Neural progenitor cell (in vitro differentiated cells): ENCODE measurements at regions not wholly inside any gene's neighbourhood (a gene's known extent, or its start where the extent isn't known, plus 50 kb on each side); places are given as distances from the start of the nearest gene placed in this dataset.
"Not testable (repeated sequence)": the region's sequence is repeated elsewhere in the genome, so short reads cannot be mapped to it uniquely, and the experiment has no call there.

Experiments used
- DNase-seq: peaks from one replicate; pipeline ENCODE4 v3.0.0-alpha.2; 2016; ENCODE audit warnings: low spot score
- H2AFZ ChIP-seq: fragments of 200-600 bp; sonication (generic); replicated peaks from 2 replicates; pipeline ENCODE4 v1.6.1; 2016; ENCODE audit warnings: antibody characterized with exemption
- H3F3A ChIP-seq: fragments of 200-600 bp; sonication (generic); 2 replicates; pipeline ENCODE4 v1.6.1; 2016; ENCODE audit warnings: antibody characterized with exemption, low read depth
- H3K27ac ChIP-seq: fragments of 200-600 bp; sonication (generic); 2 replicates; pipeline ENCODE4 v1.5.1; 2016; ENCODE audit warnings: mild to moderate bottlenecking
- H3K27me3 ChIP-seq: fragments of 200-600 bp; sonication (generic); 2 replicates; pipeline ENCODE4 v1.6.1; 2016; ENCODE audit warnings: mild to moderate bottlenecking, moderate library complexity
- H3K36me3 ChIP-seq: fragments of 200-600 bp; sonication (generic); 2 replicates; pipeline ENCODE4 v1.5.1; 2016
- H3K4me1 ChIP-seq: fragments of 200-600 bp; sonication (generic); 2 replicates; pipeline ENCODE4 v1.6.1; 2016; ENCODE audit warnings: mixed run types
- H3K4me2 ChIP-seq: fragments of 200-600 bp; sonication (generic); 2 replicates; pipeline ENCODE4 v1.6.1; 2016
- H3K4me3 ChIP-seq: fragments of 200-600 bp; sonication (generic); 2 replicates; pipeline ENCODE4 v1.5.1; 2016
- H3K79me2 ChIP-seq: fragments of 200-600 bp; sonication (generic); 2 replicates; pipeline ENCODE4 v1.6.1; 2016; ENCODE audit warnings: low read depth
- H3K9ac ChIP-seq: fragments of 200-600 bp; sonication (generic); 2 replicates; pipeline ENCODE4 v1.6.1; 2016
- H3K9me3 ChIP-seq: fragments of 200-600 bp; sonication (generic); 2 replicates; pipeline ENCODE4 v1.5.1; 2016; ENCODE audit warnings: low read depth
- H4K20me1 ChIP-seq: fragments of 200-600 bp; sonication (generic); 2 replicates; pipeline ENCODE4 v1.6.1; 2016; ENCODE audit warnings: low read depth
- H3K27ac Mint-ChIP-seq: 3 replicates; pipeline ENCODE4 v1.8.0; 2021; ENCODE audit warnings: mixed read lengths
- H3K27me3 Mint-ChIP-seq: 2 replicates; pipeline ENCODE4 v1.8.0; 2022; ENCODE audit warnings: low read depth, mild to moderate bottlenecking, inconsistent platforms, moderate library complexity, mixed read lengths; ENCODE audit not compliant: insufficient read depth
- H3K36me3 Mint-ChIP-seq: 3 replicates; pipeline ENCODE4 v1.8.0; 2021; ENCODE audit warnings: mixed read lengths
- H3K4me1 Mint-ChIP-seq: 3 replicates; pipeline ENCODE4 v1.8.0; 2021; ENCODE audit warnings: mixed read lengths
- H3K4me3 Mint-ChIP-seq: 3 replicates; pipeline ENCODE4 v1.8.0; 2021; ENCODE audit warnings: mild to moderate bottlenecking, moderate library complexity, mixed read lengths
- H3K9me3 Mint-ChIP-seq: 3 replicates; pipeline ENCODE4 v1.8.0; 2020; ENCODE audit warnings: mixed read lengths
- CTCF ChIP-seq: fragments of 200-600 bp; sonication (generic); IDR thresholded peaks from 2 replicates; pipeline ENCODE4 v1.5.1; 2017; ENCODE audit warnings: antibody characterized with exemption, mild to moderate bottlenecking
- EZH2 ChIP-seq: fragments of 200-600 bp; sonication (generic); IDR thresholded peaks from 2 replicates; pipeline ENCODE4 v1.6.1; 2017; ENCODE audit warnings: antibody characterized with exemption, mild to moderate bottlenecking, moderate library complexity
- EZH2phosphoT487 ChIP-seq: fragments of 200-600 bp; sonication (generic); IDR thresholded peaks from 2 replicates; pipeline ENCODE4 v1.6.1; 2017; ENCODE audit warnings: antibody characterized with exemption

- Mint-ChIP-seq H3K27ac (no peak overlapping the region), H3K36me3 (no peaks in the 10 kb centered on the region), H3K4me3 (no peak overlapping the region), H3K9me3 (no peaks in the 10 kb centered on the region), H3K27me3 (peaks cover 14% of the 10 kb centered on the region), H3K4me1 (peaks cover 8% of the 10 kb centered on the region)
- Histone ChIP-seq H4K20me1 (peaks cover 6% of the 10 kb centered on the region), H3K27ac (no peak overlapping the region), H3K4me1 (no peaks in the 10 kb centered on the region), H3K36me3 (no peaks in the 10 kb centered on the region), H3K4me2 (no peak overlapping the region), H3K79me2 (no peaks in the 10 kb centered on the region), H3K9me3 (no peaks in the 10 kb centered on the region), H3K27me3 (no peaks in the 10 kb centered on the region), H3K9ac (no peak overlapping the region), H3F3A (no peaks in the 10 kb centered on the region), H2AFZ (no peak overlapping the region), H3K4me3 (no peak overlapping the region)
- DNase-seq = no peak
- TF ChIP-seq EZH2phosphoT487 = no peak
- no peak for TF ChIP-seq CTCF
- TF ChIP-seq EZH2 = no peak
Observed at GRCh38 chr17:45668316-45668715, 115.8 kb upstream of the CRHR1 start.

- no peak for DNase-seq
- no peak for TF ChIP-seq EZH2phosphoT487
- no peak for TF ChIP-seq CTCF
- no peak for TF ChIP-seq EZH2
Observed at GRCh38 chr17:45672301-45672700, 111.8 kb upstream of the CRHR1 start.

GRCh38 chr17:45672792-45673191, 111.3 kb upstream of the CRHR1 start:
- no peaks in the 10 kb centered on the region for H3K79me2 ChIP-seq
- no peaks in the 10 kb centered on the region for H3F3A ChIP-seq
- H4K20me1 ChIP-seq = no peaks in the 10 kb centered on the region
- H3K9me3 Mint-ChIP-seq = no peaks in the 10 kb centered on the region
- H3K27ac Mint-ChIP-seq = no peak overlapping the region
- no peak overlapping the region for H2AFZ ChIP-seq
- no peak overlapping the region for H3K27ac ChIP-seq
- H3K9me3 ChIP-seq = no peaks in the 10 kb centered on the region
- no peak for DNase-seq
- H3K36me3 ChIP-seq = no peaks in the 10 kb centered on the region
- no peak overlapping the region for H3K9ac ChIP-seq
- no peaks in the 10 kb centered on the region for H3K27me3 ChIP-seq
- TF ChIP-seq CTCF (no peak), EZH2 (no peak), EZH2phosphoT487 (no peak)
- H3K4me1 ChIP-seq = no peaks in the 10 kb centered on the region
- no peaks in the 10 kb centered on the region for H3K4me1 Mint-ChIP-seq
- no peak overlapping the region for H3K4me2 ChIP-seq
- peaks cover 10% of the 10 kb centered on the region for H3K27me3 Mint-ChIP-seq
- no peak overlapping the region for H3K4me3 Mint-ChIP-seq
- H3K4me3 ChIP-seq = no peak overlapping the region
- H3K36me3 Mint-ChIP-seq = no peaks in the 10 kb centered on the region

More at GRCh38 chr17:45672301-45672700, 111.8 kb upstream of the CRHR1 start:
- Histone ChIP-seq H3K9me3 (no peaks in the 10 kb centered on the region), H3K4me1 (no peaks in the 10 kb centered on the region), H3K79me2 (no peaks in the 10 kb centered on the region), H3K4me2 (no peak overlapping the region), H3K36me3 (no peaks in the 10 kb centered on the region), H4K20me1 (no peaks in the 10 kb centered on the region), H2AFZ (no peak overlapping the region), H3K27ac (no peak overlapping the region), H3K4me3 (no peak overlapping the region), H3F3A (no peaks in the 10 kb centered on the region), H3K27me3 (no peaks in the 10 kb centered on the region), H3K9ac (no peak overlapping the region)
- Mint-ChIP-seq H3K36me3 (no peaks in the 10 kb centered on the region), H3K4me3 (no peak overlapping the region), H3K27ac (no peak overlapping the region), H3K9me3 (no peaks in the 10 kb centered on the region), H3K4me1 (no peaks in the 10 kb centered on the region), H3K27me3 (peaks cover 15% of the 10 kb centered on the region)

GRCh38 chr17:45673759-45674158, 110.4 kb upstream of the CRHR1 start:
- not testable (repeated sequence) for H3K36me3 ChIP-seq, H3K27ac ChIP-seq, H3K27ac Mint-ChIP-seq, H3K4me2 ChIP-seq, H3K4me1 ChIP-seq, H3K4me3 ChIP-seq, DNase-seq, H3K27me3 ChIP-seq, H3K9ac ChIP-seq, H3K4me1 Mint-ChIP-seq, H3K36me3 Mint-ChIP-seq, H3K4me3 Mint-ChIP-seq, H3F3A ChIP-seq, H2AFZ ChIP-seq, H3K9me3 Mint-ChIP-seq, H3K27me3 Mint-ChIP-seq, H3K79me2 ChIP-seq, H4K20me1 ChIP-seq, H3K9me3 ChIP-seq
